ENCODE measurements at regions not wholly inside any gene's neighbourhood (a gene's known extent, or its start where the extent isn't known, plus 50 kb on each side); places are given as distances from the start of the nearest gene placed in this dataset.

GRCh38 chr4:123246085-123246484 lies 150.5 kb upstream of the SPRY1 start:
- no peak for TF ChIP-seq CTCF (conservative IDR thresholded peaks at IDR 0.05; ENCODE audit: low read depth, low read length)
- TF ChIP-seq EZH2 (IDR thresholded peaks at IDR 0.05; ENCODE audit: low read length, unreplicated experiment) = no peak
- TF ChIP-seq EZH2phosphoT487 (IDR thresholded peaks at IDR 0.05; ENCODE audit: borderline replicate concordance, low read length) = no peak
